ENCODE measurements at regions not wholly inside any gene's neighbourhood (a gene's known extent, or its start where the extent isn't known, plus 50 kb on each side); places are given as distances from the start of the nearest gene placed in this dataset.

DNA sequence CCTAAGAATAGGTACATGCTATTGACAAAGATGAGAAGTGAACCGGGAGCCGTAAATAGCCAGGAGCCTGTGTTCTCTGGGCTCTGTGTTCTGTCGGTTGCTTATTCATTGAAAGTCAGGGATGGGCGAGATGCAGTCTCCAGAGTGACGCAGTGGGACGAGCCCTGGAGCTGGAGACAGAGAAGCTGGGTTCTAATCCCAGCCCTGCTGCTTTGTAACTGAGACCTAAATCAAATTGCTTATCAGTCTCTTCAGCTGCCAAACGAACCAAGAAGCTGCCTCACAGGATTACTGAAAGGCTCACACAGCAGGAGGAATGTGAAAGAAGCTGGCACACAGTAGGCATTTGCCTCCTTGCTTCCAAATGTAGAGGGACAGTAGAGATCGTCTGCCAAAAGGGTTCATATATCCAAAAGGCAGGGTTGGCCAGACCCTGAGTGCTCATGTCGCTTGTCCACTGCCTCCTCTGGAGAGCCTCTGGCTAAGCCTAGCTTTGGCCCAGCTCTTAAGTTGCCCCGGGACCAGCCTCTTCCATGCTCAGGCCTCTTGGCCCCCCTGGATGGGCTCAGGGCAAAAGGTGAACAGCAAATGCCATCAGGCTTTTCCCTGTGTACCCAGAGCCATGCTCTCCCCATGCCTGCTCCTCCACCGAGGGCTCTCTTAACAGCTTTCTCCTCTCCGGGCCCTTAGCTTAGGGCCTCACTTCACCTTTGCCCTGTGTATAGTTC is 134.2 kb upstream of the IPO9 start:
- Histone ChIP-seq H3K4me1 (ENCODE audit: insufficient read depth, low read length, poor library complexity, severe bottlenecking) (no peaks in the 10 kb centered on the region), H3K4me2 (ENCODE audit: low read length) (no peak overlapping the region), H3K36me3 (ENCODE audit: insufficient read depth, low read length) (no peaks in the 10 kb centered on the region), H3K9me3 (ENCODE audit: low read length) (no peaks in the 10 kb centered on the region), H3K4me3 (ENCODE audit: low read depth, low read length, poor library complexity, severe bottlenecking) (no peak overlapping the region), H3K79me2 (ENCODE audit: insufficient read depth, low read depth, low read length) (no peaks in the 10 kb centered on the region), H3K27ac (ENCODE audit: low read depth, low read length, poor library complexity, severe bottlenecking) (no peak overlapping the region), H4K20me1 (ENCODE audit: insufficient read depth, low read length) (no peaks in the 10 kb centered on the region), H3K9me2 (ENCODE audit: insufficient read depth, low read length) (no peaks in the 10 kb centered on the region), H2AFZ (ENCODE audit: low read length) (no peak overlapping the region)
- POLR2A ChIA-PET, result interaction anchor here (0.6 kb wide), 1 partner anchor 130 kb away, joined by 3 read pairs; no protein-coding TSS in a partner anchor
- no peak for TF ChIP-seq CTCF (conservative IDR thresholded peaks at IDR 0.05; ENCODE audit: low read length)
- no peak for TF ChIP-seq EZH2phosphoT487 (IDR thresholded peaks at IDR 0.05; ENCODE audit: borderline replicate concordance, low read depth, low read length)
- intact Hi-C loops (cut with micrococcal nuclease; ENCODE audit: unreplicated experiment), result no loop called here
- CTCF ChIA-PET (ENCODE audit: unreplicated experiment), result no interaction called here
- BruUV-seq (replicated peaks), result no TSS peak
- DNase-seq (ENCODE audit: low spot score), result no peak

DNA sequence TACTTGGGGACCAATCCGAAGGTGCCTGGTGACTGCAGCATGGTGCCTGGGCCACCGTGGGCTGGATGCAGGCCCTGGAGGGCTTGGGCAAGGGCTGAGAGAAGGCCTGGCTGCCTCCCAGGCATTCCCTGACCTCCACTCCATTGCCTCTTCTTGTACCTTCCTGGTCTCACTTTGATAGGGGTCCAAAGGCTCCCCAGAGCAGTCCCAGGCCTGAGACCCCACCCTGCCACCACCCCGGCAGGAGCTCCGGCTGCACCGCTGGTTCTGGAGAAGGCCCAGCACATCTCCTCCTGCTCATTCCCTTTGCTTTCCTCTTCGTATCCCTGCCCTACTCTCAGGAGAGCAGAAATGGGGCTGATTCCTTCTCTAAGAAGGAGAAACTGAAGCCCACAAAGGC is 133.3 kb upstream of the IPO9 start:
- H3K79me2 ChIP-seq (ENCODE audit: insufficient read depth, low read depth, low read length), result no peaks in the 10 kb centered on the region
- POLR2A ChIA-PET, result no interaction called here
- BruUV-seq (replicated peaks), result no TSS peak
- H2AFZ ChIP-seq (ENCODE audit: low read length), result no peak overlapping the region
- TF ChIP-seq EZH2phosphoT487 (IDR thresholded peaks at IDR 0.05; ENCODE audit: borderline replicate concordance, low read depth, low read length) (no peak), CTCF (conservative IDR thresholded peaks at IDR 0.05; ENCODE audit: low read length) (no peak)
- H3K4me2 ChIP-seq (ENCODE audit: low read length), result no peak overlapping the region
- no peak for DNase-seq (ENCODE audit: low spot score)
- no peak overlapping the region for H3K4me3 ChIP-seq (ENCODE audit: low read depth, low read length, poor library complexity, severe bottlenecking)
- H3K27ac ChIP-seq (ENCODE audit: low read depth, low read length, poor library complexity, severe bottlenecking), result no peak overlapping the region
- no peaks in the 10 kb centered on the region for H3K9me3 ChIP-seq (ENCODE audit: low read length)
- H3K9me2 ChIP-seq (ENCODE audit: insufficient read depth, low read length), result no peaks in the 10 kb centered on the region
- H3K36me3 ChIP-seq (ENCODE audit: insufficient read depth, low read length), result no peaks in the 10 kb centered on the region
- no peaks in the 10 kb centered on the region for H3K4me1 ChIP-seq (ENCODE audit: insufficient read depth, low read length, poor library complexity, severe bottlenecking)
- CTCF ChIA-PET (ENCODE audit: unreplicated experiment), result no interaction called here
- intact Hi-C loops (cut with micrococcal nuclease; ENCODE audit: unreplicated experiment), result no loop called here
- H4K20me1 ChIP-seq (ENCODE audit: insufficient read depth, low read length), result no peaks in the 10 kb centered on the region

DNA sequence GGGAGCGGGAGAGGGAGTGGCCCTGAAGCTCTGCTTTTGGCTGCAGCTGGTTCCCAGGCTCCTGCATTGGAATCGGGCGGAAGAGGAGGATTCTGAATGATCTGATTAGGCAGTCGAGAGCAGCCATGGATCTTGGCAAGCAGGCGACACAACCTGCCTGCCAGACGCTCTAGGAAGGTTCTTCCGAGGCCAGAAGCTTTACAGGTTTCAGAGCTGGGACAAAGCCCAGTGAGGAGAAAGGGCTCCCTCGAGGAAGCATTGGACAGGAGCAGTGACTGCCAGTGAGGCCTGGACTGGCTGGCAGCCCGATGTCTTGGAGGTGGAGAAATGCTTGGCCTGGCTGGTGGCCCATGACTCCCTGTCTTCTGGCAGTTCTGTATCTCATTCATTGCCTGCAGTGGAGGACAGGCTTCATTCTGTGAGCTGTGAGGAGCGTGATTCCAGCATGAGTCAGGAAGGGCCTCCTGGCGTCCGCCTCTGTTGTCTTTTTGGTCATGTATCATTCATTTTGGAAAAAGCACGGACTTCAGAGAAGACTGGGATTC is 132.7 kb upstream of the IPO9 start:
- no peak overlapping the region for H3K27ac ChIP-seq (ENCODE audit: low read depth, low read length, poor library complexity, severe bottlenecking)
- BruUV-seq (replicated peaks), result no TSS peak
- intact Hi-C loops (cut with micrococcal nuclease; ENCODE audit: unreplicated experiment), result no loop called here
- no peaks in the 10 kb centered on the region for H3K9me2 ChIP-seq (ENCODE audit: insufficient read depth, low read length)
- H3K9me3 ChIP-seq (ENCODE audit: low read length), result no peaks in the 10 kb centered on the region
- H4K20me1 ChIP-seq (ENCODE audit: insufficient read depth, low read length), result no peaks in the 10 kb centered on the region
- POLR2A ChIA-PET, result no interaction called here
- H3K4me1 ChIP-seq (ENCODE audit: insufficient read depth, low read length, poor library complexity, severe bottlenecking), result no peaks in the 10 kb centered on the region
- H2AFZ ChIP-seq (ENCODE audit: low read length), result no peak overlapping the region
- CTCF ChIA-PET (ENCODE audit: unreplicated experiment), result interaction anchor here (0.5 kb wide), 1 partner anchor 42 kb away, joined by 3 read pairs; no protein-coding TSS in a partner anchor
- H3K79me2 ChIP-seq (ENCODE audit: insufficient read depth, low read depth, low read length), result no peaks in the 10 kb centered on the region
- H3K4me3 ChIP-seq (ENCODE audit: low read depth, low read length, poor library complexity, severe bottlenecking), result no peak overlapping the region
- TF ChIP-seq CTCF (conservative IDR thresholded peaks at IDR 0.05; ENCODE audit: low read length) (no peak), EZH2phosphoT487 (IDR thresholded peaks at IDR 0.05; ENCODE audit: borderline replicate concordance, low read depth, low read length) (no peak)
- H3K36me3 ChIP-seq (ENCODE audit: insufficient read depth, low read length), result no peaks in the 10 kb centered on the region
- DNase-seq (ENCODE audit: low spot score), result no peak
- H3K4me2 ChIP-seq (ENCODE audit: low read length), result no peak overlapping the region

All from OCI-LY7 (cell line).